ENCODE measurements at regions not wholly inside any gene's neighbourhood (a gene's known extent, or its start where the extent isn't known, plus 50 kb on each side); places are given as distances from the start of the nearest gene placed in this dataset.

- TF ChIP-seq ZNF148 (tag by site-specific recombination; IDR thresholded peaks at IDR 0.05; ENCODE audit: borderline replicate concordance): no peak
These were observed 165.1 kb downstream of the HGF start (continued) for GRCh38 chr7:81604808-81605174.

GRCh38 chr7:81604075-81604807 is 165.6 kb downstream of the HGF start:
- ChIA-PET POLR2A (no interaction called here), CTCF (interaction anchor here (0.7 kb wide), 1 partner anchor 527 kb away, joined by 3 read pairs; no protein-coding TSS in a partner anchor)
- Histone ChIP-seq H3K4me1 (ENCODE audit: control insufficient read depth, insufficient read depth, low read length) (no peaks in the 10 kb centered on the region), H3K4me3 (ENCODE audit: low read depth, low read length) (no peak overlapping the region), H3K9me3 (ENCODE audit: control insufficient read depth, insufficient read depth, low read depth, low read length) (no peaks in the 10 kb centered on the region), H3K27ac (ENCODE audit: extremely low read depth, low read depth, low read length) (no peak overlapping the region), H3K36me3 (ENCODE audit: control insufficient read depth in 2 of 2, insufficient read depth in 1 of 2, low read length in 2 of 2) (no peaks in the 10 kb centered on the region)
- TF ChIP-seq ZNF600 (tag by site-specific recombination; IDR thresholded peaks at IDR 0.05): no peak
- TF ChIP-seq TSHZ1 (tag by site-specific recombination; IDR thresholded peaks at IDR 0.05; ENCODE audit: borderline replicate concordance): no peak
- no peak for TF ChIP-seq ZNF266 (tag by site-specific recombination; IDR thresholded peaks at IDR 0.05; ENCODE audit: low read depth)
- TF ChIP-seq ZNF140 (tag by site-specific recombination; IDR thresholded peaks at IDR 0.05): no peak
- TF ChIP-seq ZNF518A (tag by site-specific recombination; conservative IDR thresholded peaks at IDR 0.05; ENCODE audit: low read depth): no peak
- no peak for TF ChIP-seq PATZ1 (tag by site-specific recombination; IDR thresholded peaks at IDR 0.05)
- no peak for TF ChIP-seq ZNF529 (tag by site-specific recombination; IDR thresholded peaks at IDR 0.05; ENCODE audit: insufficient replicate concordance)
- TF ChIP-seq PRDM2 (tag by site-specific recombination; IDR thresholded peaks at IDR 0.05; ENCODE audit: borderline replicate concordance): no peak
